ENCODE measurements at regions not wholly inside any gene's neighbourhood (a gene's known extent, or its start where the extent isn't known, plus 50 kb on each side); places are given as distances from the start of the nearest gene placed in this dataset.

DNA sequence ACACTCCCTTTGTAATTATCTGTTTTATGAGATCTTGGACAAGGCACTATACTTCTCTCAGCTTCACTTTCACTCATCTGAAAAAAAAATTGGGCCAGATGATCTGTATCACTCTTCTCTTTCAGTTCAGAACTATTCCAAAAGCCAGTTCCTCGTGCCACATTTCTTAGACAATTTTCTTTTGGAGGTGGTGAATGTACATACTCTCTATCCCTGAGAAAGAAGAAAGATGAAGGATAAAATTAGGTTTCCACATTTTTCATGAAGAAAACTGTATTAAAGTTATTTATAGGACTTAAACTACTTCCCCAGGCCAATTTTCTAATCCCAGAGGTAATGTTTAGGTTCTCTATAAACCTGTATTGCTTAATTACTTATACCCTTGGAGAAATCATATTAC, 171.6 kb downstream of the SLC6A15 start:
- DNase-seq = no peak

- DNase-seq = no peak
These were observed 172.0 kb downstream of the SLC6A15 start for GRCh38 chr12:84740602-84741001.

- peak in 1 of 3 donors; percentile 31 for DNase-seq
These were observed 174.1 kb downstream of the SLC6A15 start for GRCh38 chr12:84738481-84738972.

DNA sequence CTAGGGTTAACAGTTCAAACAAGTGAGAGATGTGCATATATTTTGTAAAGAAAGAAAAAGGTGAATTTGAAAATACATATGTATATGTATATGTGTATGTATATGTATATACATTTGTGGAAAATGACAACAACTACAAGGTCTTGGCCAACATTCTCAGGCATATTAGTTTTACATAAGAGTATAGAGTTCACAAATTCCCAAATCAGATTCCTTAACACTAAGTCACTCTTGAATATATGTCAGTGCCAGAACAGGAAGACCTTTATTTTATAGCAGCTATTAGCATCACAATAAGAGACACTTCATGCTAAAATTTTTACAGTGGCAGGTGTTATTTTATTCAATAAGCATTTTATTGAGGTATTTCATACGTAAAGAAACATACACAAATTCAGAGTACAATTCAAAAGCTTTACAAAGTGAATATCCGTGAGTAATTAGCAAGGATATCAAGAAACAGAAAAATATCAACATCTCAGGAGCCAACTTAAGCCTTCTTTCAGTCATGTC, 179.7 kb downstream of the SLC6A15 start:
- DNase-seq = no peak

DNA sequence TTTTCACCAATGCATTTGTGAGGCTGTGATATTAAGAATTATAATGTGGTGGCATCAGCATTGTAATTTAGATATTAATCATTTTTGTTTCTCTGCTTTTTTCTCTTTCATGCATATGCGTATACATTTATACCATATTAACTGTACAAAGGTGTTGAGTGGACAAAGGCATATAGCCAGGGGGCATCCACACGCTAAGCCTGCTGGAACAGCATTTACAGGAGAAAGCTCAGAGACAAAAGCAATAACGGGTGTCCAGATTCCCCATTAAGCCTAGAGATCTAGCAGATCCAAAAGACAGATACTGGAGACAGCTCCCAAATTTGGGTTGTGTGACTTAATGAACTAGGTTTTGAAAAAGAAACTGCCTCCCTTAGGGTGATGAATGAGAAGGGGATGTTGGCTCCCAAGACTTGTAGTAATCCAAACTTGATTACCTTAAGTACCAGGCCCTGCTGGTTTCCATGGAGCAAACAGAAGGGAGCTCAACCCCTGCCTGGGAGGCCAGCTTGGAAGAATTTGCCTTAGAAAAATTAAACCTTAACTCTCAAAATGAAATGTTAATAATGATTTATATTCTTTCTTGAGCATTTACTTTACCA, 181.9 kb downstream of the SLC6A15 start:
- no peak for DNase-seq

GRCh38 chr12:84727961-84728360, 184.6 kb downstream of the SLC6A15 start:
- DNase-seq = no peak

GRCh38 chr12:84726780-84727179, 185.8 kb downstream of the SLC6A15 start:
- no peak for DNase-seq

DNA sequence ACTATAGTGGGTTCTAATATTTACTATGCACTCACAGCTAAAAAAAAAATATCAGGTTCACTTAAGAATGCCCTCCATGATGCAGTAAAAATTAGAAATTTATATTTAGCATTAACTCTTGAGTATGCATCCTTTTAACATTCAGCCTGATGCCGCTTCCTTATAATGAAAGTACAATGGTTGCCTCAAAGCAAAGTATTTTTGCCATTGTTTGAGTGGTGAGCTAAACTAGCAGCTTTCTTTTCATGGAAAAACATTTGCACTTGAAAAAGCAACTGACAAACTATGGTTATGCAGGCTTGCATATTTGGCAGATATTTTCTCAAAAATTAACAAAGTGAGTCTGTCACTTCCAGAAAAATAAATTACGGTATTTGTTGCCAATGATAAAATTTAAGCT, 188.6 kb downstream of the SLC6A15 start:
- no peak for DNase-seq

GRCh38 chr12:84719997-84720396, 192.6 kb downstream of the SLC6A15 start:
- DNase-seq = peak in 1 of 3 donors; percentile 29

GRCh38 chr12:84718906-84719305, 193.7 kb downstream of the SLC6A15 start:
- no peak for DNase-seq

DNA sequence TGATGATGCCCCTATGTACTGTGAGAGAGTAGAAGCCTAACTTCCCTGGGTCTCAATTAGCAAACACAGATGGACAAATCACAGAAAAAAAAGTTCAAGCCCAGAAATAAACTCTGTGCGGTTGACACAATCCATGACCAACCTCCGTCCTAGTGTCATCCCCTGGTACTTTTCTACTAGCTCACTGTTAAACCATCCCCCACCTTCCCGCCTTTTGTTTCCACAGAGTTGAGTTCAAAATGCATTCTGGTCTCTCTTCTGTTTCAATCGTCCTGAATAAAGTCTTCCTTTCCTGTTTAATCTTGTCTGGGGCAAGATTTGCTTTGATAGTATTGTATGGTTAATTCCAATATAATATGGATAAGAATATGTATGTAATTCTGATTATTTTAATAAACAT, 199.9 kb downstream of the SLC6A15 start:
- no peak for DNase-seq

GRCh38 chr12:84706374-84706773, 206.2 kb downstream of the SLC6A15 start:
- DNase-seq = no peak

DNA sequence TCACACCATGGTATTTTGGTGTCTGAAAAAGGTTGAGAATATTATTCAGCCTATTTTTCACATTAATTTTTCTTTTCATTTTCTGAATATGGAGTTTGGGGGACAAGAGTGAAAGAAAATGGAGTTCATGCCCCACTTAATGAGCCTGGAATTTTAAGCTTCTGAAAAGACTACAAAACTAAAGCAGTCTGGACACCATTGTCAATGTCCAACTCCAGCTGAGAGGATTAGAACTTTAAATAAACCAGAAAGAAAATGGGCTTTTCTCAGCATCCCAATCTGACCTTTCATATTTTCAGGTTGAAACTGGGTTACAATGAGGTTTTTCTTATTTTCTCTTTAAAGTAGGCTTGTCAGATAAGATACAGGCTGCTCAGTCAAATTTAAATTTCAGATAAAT, 207.7 kb downstream of the SLC6A15 start:
- no peak for DNase-seq

DNA sequence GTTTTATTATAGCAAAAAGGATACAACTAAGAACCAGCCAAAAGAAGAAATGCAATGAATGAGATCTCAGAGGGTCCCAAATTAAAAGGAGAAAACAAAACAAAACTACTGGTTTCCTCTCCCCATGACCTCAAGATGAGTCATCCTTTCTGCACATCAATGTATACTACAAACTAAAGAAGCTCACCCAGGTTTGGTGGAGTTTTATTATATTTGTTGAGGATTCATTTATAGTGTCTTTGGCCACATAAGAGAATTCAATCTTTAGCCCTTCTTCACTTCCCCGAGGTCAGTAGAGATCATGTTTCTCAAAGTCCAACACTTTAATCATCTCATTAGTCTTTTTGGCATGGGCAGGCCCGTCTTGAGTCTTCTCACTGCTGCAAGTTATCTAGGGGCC, 210.6 kb downstream of the SLC6A15 start:
- DNase-seq = peak in 1 of 3 donors; percentile 38

GRCh38 chr12:84701041-84701440, 211.6 kb downstream of the SLC6A15 start:
- no peak for DNase-seq

GRCh38 chr12:84698576-84699333, 213.8 kb downstream of the SLC6A15 start:
- no peak for DNase-seq

GRCh38 chr12:84696908-84697540, 215.6 kb downstream of the SLC6A15 start:
- peak in 2 of 3 donors; percentile 18 to 41 for DNase-seq

DNA sequence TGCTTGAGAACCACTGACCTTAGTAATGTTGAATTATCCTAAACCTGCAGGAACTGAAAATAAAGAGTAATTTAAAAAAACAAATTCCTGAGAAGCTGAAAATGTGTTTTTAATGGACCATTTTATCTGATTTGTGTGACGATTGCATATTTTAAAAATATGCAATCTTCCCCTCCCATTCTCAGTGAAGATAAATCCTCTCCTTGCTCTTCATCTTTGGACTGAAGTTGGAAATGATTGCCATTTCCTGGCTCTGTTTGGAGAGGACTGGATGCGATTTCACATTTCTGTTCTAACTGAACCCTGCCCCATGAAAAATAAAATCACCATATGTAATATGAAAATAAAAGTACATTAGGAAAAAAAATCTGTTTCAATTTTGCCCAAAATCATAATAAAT, 216.3 kb downstream of the SLC6A15 start:
- DNase-seq = peak in 1 of 3 donors; percentile 20

DNA sequence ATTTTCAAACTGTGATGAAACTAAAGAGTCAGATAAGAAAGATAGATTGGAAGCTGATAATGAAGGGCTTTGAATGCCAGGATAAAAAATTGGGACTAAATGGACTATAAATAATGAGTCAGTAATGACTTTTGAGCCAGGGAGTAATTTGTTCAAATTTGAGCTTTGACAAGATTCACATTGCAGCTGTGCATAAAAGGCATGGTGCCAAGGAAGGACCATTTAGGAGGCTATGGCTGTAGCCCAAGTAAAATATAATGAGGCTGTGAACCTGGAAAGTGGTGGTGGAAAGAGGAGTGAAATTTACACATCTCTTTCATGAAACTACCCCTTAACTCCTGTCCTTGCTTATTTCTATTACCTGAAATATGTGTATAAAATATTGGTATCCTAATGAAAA, 218.5 kb downstream of the SLC6A15 start:
- peak in 2 of 3 donors; percentile 22 to 49 for DNase-seq

DNA sequence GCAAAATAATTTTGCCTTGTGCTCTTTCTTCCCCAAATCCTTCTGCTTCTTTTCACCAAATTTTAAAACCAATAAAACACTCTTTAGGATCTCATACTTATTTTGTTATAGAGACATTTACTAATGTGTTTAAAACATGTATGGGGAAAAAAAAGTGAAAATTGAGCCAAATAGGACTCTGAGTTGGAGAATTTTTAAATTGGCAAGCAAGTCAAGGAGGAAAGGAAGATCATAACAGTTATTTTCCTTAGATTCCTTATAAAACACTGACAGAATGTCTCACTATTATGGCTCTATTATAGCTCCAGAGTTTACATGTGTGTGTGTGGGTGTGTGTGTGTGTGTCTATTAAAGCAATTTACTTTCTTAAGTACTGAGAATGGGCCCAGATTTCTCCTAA, 220.5 kb downstream of the SLC6A15 start:
- DNase-seq = peak in 2 of 3 donors; percentile 40 to 68

DNA sequence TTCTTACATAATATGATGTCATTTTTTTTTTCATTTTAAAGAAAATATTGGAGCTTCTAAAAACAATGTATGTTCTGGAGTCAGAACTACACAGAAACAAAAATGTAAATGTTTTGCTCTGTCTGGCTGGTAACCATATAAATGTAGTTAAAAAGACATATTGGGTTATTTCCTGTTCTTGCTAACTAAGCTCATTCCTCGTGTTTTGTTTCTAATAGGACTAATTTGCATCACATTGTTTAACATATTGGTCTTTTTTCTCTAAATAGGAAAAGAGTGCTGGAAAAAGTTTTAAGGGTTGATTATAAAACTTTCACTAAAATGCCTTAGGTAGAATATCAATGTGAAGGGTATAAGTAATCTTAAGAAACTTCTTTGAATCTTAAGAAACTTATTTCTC, 221.3 kb downstream of the SLC6A15 start:
- DNase-seq = peak in 1 of 3 donors; percentile 38

- no peak for DNase-seq
These were observed 223.0 kb downstream of the SLC6A15 start for GRCh38 chr12:84689638-84690037.

DNA sequence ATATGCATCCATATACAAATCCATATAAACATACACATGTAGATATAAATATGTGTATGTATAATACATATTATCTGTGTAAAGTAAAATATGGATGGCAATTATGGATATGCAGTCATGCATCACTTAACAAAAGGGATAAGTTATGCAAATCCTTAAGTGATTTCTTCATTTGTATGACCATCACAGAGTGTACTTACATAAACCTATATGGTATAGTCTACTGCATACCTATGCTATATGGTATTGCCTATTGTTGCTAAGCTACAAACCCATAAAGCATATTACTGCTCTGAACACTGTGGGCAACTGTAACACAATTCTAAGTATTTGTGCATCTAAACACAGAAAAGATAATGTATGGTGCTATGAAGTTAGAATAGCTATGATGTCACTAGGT, 227.2 kb downstream of the SLC6A15 start:
- no peak for DNase-seq
